ENCODE measurements at regions not wholly inside any gene's neighbourhood (a gene's known extent, or its start where the extent isn't known, plus 50 kb on each side); places are given as distances from the start of the nearest gene placed in this dataset.

DNA sequence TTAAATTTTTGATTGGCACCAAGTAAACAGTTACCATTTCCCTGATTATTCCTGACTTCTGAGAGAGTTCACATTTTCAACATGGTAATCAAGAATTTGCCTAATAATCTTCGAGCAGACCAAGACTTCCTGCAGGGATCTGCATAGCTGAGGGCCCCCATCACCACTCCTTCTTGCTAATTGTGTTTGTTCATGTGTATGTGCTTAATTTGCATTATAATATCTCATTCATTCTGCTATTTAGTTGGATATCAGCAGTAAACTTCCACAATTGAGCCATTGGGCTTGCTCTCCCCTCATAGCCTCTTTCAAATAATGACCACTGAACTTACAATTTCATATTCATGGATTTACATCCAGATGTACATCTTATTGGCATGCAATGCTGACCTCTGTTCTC, 292.5 kb downstream of the SPATA18 start:
- TF ChIP-seq POLR2A (IDR thresholded peaks at IDR 0.05) = no peak
- TF ChIP-seq, protein P1, sequence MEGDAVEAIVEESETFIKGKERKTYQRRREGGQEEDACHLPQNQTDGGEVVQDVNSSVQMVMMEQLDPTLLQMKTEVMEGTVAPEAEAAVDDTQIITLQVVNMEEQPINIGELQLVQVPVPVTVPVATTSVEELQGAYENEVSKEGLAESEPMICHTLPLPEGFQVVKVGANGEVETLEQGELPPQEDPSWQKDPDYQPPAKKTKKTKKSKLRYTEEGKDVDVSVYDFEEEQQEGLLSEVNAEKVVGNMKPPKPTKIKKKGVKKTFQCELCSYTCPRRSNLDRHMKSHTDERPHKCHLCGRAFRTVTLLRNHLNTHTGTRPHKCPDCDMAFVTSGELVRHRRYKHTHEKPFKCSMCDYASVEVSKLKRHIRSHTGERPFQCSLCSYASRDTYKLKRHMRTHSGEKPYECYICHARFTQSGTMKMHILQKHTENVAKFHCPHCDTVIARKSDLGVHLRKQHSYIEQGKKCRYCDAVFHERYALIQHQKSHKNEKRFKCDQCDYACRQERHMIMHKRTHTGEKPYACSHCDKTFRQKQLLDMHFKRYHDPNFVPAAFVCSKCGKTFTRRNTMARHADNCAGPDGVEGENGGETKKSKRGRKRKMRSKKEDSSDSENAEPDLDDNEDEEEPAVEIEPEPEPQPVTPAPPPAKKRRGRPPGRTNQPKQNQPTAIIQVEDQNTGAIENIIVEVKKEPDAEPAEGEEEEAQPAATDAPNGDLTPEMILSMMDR (IDR thresholded peaks at IDR 0.05) = no peak
